HG03442 (cell line): ENCODE measurements at regions not wholly inside any gene's neighbourhood (a gene's known extent, or its start where the extent isn't known, plus 50 kb on each side); places are given as distances from the start of the nearest gene placed in this dataset.
"Not testable (repeated sequence)": the region's sequence is repeated elsewhere in the genome, so short reads cannot be mapped to it uniquely, and the experiment has no call there.

Experiments
- ATAC-seq: cut with Tn5 transposase; IDR thresholded peaks from one replicate; pipeline ENCODE4 v1.9.1; 2021; ENCODE audit warnings: mild to moderate bottlenecking, moderate library complexity; ENCODE audit not compliant: unreplicated experiment

GRCh38 chr4:62740296-62740695 lies 1540.2 kb downstream of the ADGRL3 start:
- no peak for ATAC-seq

GRCh38 chr4:62717154-62717553 lies 1517.0 kb downstream of the ADGRL3 start:
- ATAC-seq, result no peak

GRCh38 chr4:62711575-62711974 lies 1511.4 kb downstream of the ADGRL3 start:
- ATAC-seq, result no peak

- ATAC-seq, result no peak
Observed at GRCh38 chr4:62709618-62710252, 1509.6 kb downstream of the ADGRL3 start.

GRCh38 chr4:62706423-62706822 lies 1506.3 kb downstream of the ADGRL3 start:
- ATAC-seq, result no peak

- no peak for ATAC-seq
Observed at GRCh38 chr4:62683799-62684566, 1483.9 kb downstream of the ADGRL3 start.

GRCh38 chr4:62676962-62677361 lies 1476.8 kb downstream of the ADGRL3 start:
- no peak for ATAC-seq

- no peak for ATAC-seq
Observed at GRCh38 chr4:62670514-62670913, 1470.4 kb downstream of the ADGRL3 start.

- ATAC-seq, result no peak
Observed at GRCh38 chr4:62661821-62662220, 1461.7 kb downstream of the ADGRL3 start.

- no peak for ATAC-seq
Observed at GRCh38 chr4:62656006-62656405, 1455.9 kb downstream of the ADGRL3 start.

- ATAC-seq, result no peak
Observed at GRCh38 chr4:62644372-62644771, 1444.2 kb downstream of the ADGRL3 start.

GRCh38 chr4:62640296-62640695 lies 1440.2 kb downstream of the ADGRL3 start:
- no peak for ATAC-seq

- ATAC-seq, result no peak
Observed at GRCh38 chr4:62627671-62628070, 1427.5 kb downstream of the ADGRL3 start.

GRCh38 chr4:62627141-62627540 lies 1427.0 kb downstream of the ADGRL3 start:
- no peak for ATAC-seq

- ATAC-seq, result no peak
Observed at GRCh38 chr4:62622089-62622488, 1422.0 kb downstream of the ADGRL3 start.

GRCh38 chr4:62619971-62620370 lies 1419.8 kb downstream of the ADGRL3 start:
- ATAC-seq, result no peak

GRCh38 chr4:62618042-62618441 lies 1417.9 kb downstream of the ADGRL3 start:
- ATAC-seq, result no peak

- no peak for ATAC-seq
Observed at GRCh38 chr4:62601737-62602136, 1401.6 kb downstream of the ADGRL3 start.

GRCh38 chr4:62595265-62595664 lies 1395.1 kb downstream of the ADGRL3 start:
- ATAC-seq, result not testable (repeated sequence)

GRCh38 chr4:62591756-62592155 lies 1391.6 kb downstream of the ADGRL3 start:
- no peak for ATAC-seq

GRCh38 chr4:62588671-62589070 lies 1388.5 kb downstream of the ADGRL3 start:
- ATAC-seq, result no peak

GRCh38 chr4:62571494-62571893 lies 1371.4 kb downstream of the ADGRL3 start:
- no peak for ATAC-seq

- no peak for ATAC-seq
Observed at GRCh38 chr4:62560858-62561257, 1360.7 kb downstream of the ADGRL3 start.
